Kidney tubule cell (primary cell): ENCODE measurements at regions not wholly inside any gene's neighbourhood (a gene's known extent, or its start where the extent isn't known, plus 50 kb on each side); places are given as distances from the start of the nearest gene placed in this dataset.

Experiments
- DNase-seq: peaks from one replicate; pipeline ENCODE4 v3.0.0-alpha.2; 2018; ENCODE audit warnings: low spot score

- DNase-seq = no peak
These were observed 75.1 kb downstream of the LINGO1 start for GRCh38 chr15:77557564-77557963.

- DNase-seq = no peak
These were observed 75.6 kb downstream of the LINGO1 start for GRCh38 chr15:77557144-77557543.

GRCh38 chr15:77556622-77557021, 76.1 kb downstream of the LINGO1 start:
- DNase-seq = no peak

GRCh38 chr15:77555232-77555631, 77.5 kb downstream of the LINGO1 start:
- DNase-seq = no peak

GRCh38 chr15:77554306-77555080, 78.2 kb downstream of the LINGO1 start:
- no peak for DNase-seq

GRCh38 chr15:77553695-77554094, 79.0 kb downstream of the LINGO1 start:
- no peak for DNase-seq

GRCh38 chr15:77553257-77553656, 79.5 kb downstream of the LINGO1 start:
- DNase-seq = no peak

GRCh38 chr15:77552066-77552465, 80.6 kb downstream of the LINGO1 start:
- no peak for DNase-seq

- no peak for DNase-seq
These were observed 82.1 kb downstream of the LINGO1 start for GRCh38 chr15:77550301-77551251.

- DNase-seq = no peak
These were observed 83.0 kb downstream of the LINGO1 start for GRCh38 chr15:77549576-77550288.

GRCh38 chr15:77548589-77549557, 83.8 kb downstream of the LINGO1 start:
- no peak for DNase-seq

- no peak for DNase-seq
These were observed 84.7 kb downstream of the LINGO1 start for GRCh38 chr15:77547801-77548588.

- DNase-seq = no peak
These were observed 85.8 kb downstream of the LINGO1 start for GRCh38 chr15:77546870-77547269.

GRCh38 chr15:77546050-77546501, 86.6 kb downstream of the LINGO1 start:
- peak; percentile 86 for DNase-seq

GRCh38 chr15:77545058-77545457, 87.7 kb downstream of the LINGO1 start:
- DNase-seq = no peak

GRCh38 chr15:77544162-77544561, 88.5 kb downstream of the LINGO1 start:
- DNase-seq = no peak

GRCh38 chr15:77543159-77543882, 89.4 kb downstream of the LINGO1 start:
- DNase-seq = peak; percentile 85

- peak; percentile 85 for DNase-seq
These were observed 90.2 kb downstream of the LINGO1 start for GRCh38 chr15:77542491-77543001.

- DNase-seq = no peak
These were observed 91.1 kb downstream of the LINGO1 start for GRCh38 chr15:77541421-77542181.
